Chondrocyte (in vitro differentiated cells): ENCODE measurements at regions not wholly inside any gene's neighbourhood (a gene's known extent, or its start where the extent isn't known, plus 50 kb on each side); places are given as distances from the start of the nearest gene placed in this dataset.

Experiments used
- DNase-seq: peaks from one replicate; pipeline ENCODE4 v3.0.0; 2021; ENCODE audit warnings: mixed read lengths, low spot score
- H3K27ac Mint-ChIP-seq: one replicate; pipeline ENCODE4 v1.8.0; 2021; ENCODE audit warnings: mild to moderate bottlenecking, moderate library complexity, mixed read lengths; ENCODE audit not compliant: unreplicated experiment
- H3K27me3 Mint-ChIP-seq: 2 replicates; pipeline ENCODE4 v1.8.0; 2021; ENCODE audit warnings: low read depth, mixed read lengths
- H3K36me3 Mint-ChIP-seq: 2 replicates; pipeline ENCODE4 v1.8.0; 2021; ENCODE audit warnings: low read depth, mixed read lengths
- H3K4me1 Mint-ChIP-seq: 2 replicates; pipeline ENCODE4 v1.8.0; 2021; ENCODE audit warnings: low read depth, mild to moderate bottlenecking, mixed read lengths
- H3K4me3 Mint-ChIP-seq: one replicate; pipeline ENCODE4 v1.8.0; 2021; ENCODE audit warnings: mild to moderate bottlenecking, moderate library complexity, mixed read lengths; ENCODE audit not compliant: unreplicated experiment
- H3K9me3 Mint-ChIP-seq: 2 replicates; pipeline ENCODE4 v1.8.0; 2021; ENCODE audit warnings: low read depth, mixed read lengths
- CTCF ChIP-seq: fragments of 200-600 bp; sonication (generic); IDR thresholded peaks from 2 replicates; pipeline ENCODE4 v1.5.0; 2021; ENCODE audit warnings: antibody characterized with exemption, mild to moderate bottlenecking, moderate library complexity

GRCh38 chr10:42962110-42962901 lies 114.6 kb upstream of the RET start:
- H3K27me3 Mint-ChIP-seq = no peaks in the 10 kb centered on the region
- H3K4me3 Mint-ChIP-seq = no peak overlapping the region
- peaks cover 12% of the 10 kb centered on the region for H3K4me1 Mint-ChIP-seq
- H3K36me3 Mint-ChIP-seq = no peaks in the 10 kb centered on the region
- H3K9me3 Mint-ChIP-seq = no peaks in the 10 kb centered on the region
- no peak for TF ChIP-seq CTCF
- DNase-seq = peak; percentile 84
- H3K27ac Mint-ChIP-seq = no peak overlapping the region

GRCh38 chr10:42962902-42963231 lies 114.0 kb upstream of the RET start:
- DNase-seq = no peak
- H3K36me3 Mint-ChIP-seq = no peaks in the 10 kb centered on the region
- no peak overlapping the region for H3K27ac Mint-ChIP-seq
- peaks cover 12% of the 10 kb centered on the region for H3K4me1 Mint-ChIP-seq
- no peak for TF ChIP-seq CTCF
- no peaks in the 10 kb centered on the region for H3K9me3 Mint-ChIP-seq
- no peak overlapping the region for H3K4me3 Mint-ChIP-seq
- peaks cover under 1% of the 10 kb centered on the region for H3K27me3 Mint-ChIP-seq

GRCh38 chr10:42963312-42963711 lies 113.6 kb upstream of the RET start:
- no peaks in the 10 kb centered on the region for H3K36me3 Mint-ChIP-seq
- no peaks in the 10 kb centered on the region for H3K9me3 Mint-ChIP-seq
- TF ChIP-seq CTCF = no peak
- H3K4me3 Mint-ChIP-seq = no peak overlapping the region
- no peak for DNase-seq
- H3K27ac Mint-ChIP-seq = no peak overlapping the region
- peaks cover 5% of the 10 kb centered on the region for H3K27me3 Mint-ChIP-seq
- H3K4me1 Mint-ChIP-seq = peaks cover 12% of the 10 kb centered on the region

- H3K4me3 Mint-ChIP-seq = no peak overlapping the region
- no peak overlapping the region for H3K27ac Mint-ChIP-seq
- TF ChIP-seq CTCF = no peak
- H3K9me3 Mint-ChIP-seq = no peaks in the 10 kb centered on the region
- H3K27me3 Mint-ChIP-seq = peaks cover 9% of the 10 kb centered on the region
- H3K4me1 Mint-ChIP-seq = no peaks in the 10 kb centered on the region
- DNase-seq = no peak
- H3K36me3 Mint-ChIP-seq = no peaks in the 10 kb centered on the region
Measured at GRCh38 chr10:42969147-42969546, 107.7 kb upstream of the RET start.

GRCh38 chr10:42969909-42970308 lies 107.0 kb upstream of the RET start:
- no peaks in the 10 kb centered on the region for H3K9me3 Mint-ChIP-seq
- no peak for TF ChIP-seq CTCF
- H3K36me3 Mint-ChIP-seq = no peaks in the 10 kb centered on the region
- no peak overlapping the region for H3K4me3 Mint-ChIP-seq
- no peak overlapping the region for H3K27ac Mint-ChIP-seq
- H3K27me3 Mint-ChIP-seq = peaks cover 9% of the 10 kb centered on the region
- DNase-seq = peak; percentile 72
- no peaks in the 10 kb centered on the region for H3K4me1 Mint-ChIP-seq
